ENCODE measurements at regions not wholly inside any gene's neighbourhood (a gene's known extent, or its start where the extent isn't known, plus 50 kb on each side); places are given as distances from the start of the nearest gene placed in this dataset.

- no peak for DNase-seq
Observed at GRCh38 chr16:5444189-5444588, 346.6 kb upstream of the EEF2KMT start.

DNA sequence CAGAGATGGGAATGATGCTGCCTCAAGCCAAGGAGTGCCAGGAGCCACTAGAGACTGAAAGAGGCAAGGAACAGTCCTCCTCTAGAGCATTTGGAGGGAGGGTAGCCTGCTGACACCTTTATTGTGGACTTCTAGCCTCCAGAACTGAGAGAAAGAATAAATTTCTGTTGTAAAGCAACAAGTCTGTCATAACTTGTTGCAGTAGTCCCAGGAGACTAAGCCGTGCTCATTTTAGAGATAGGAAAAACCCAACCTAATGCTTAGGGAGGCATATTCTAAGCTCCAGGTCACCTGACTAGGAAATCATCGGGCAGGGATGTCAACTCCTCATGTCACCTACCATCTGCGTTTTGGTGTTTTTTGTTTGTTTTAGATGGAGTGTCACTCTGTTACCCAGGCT lies 345.4 kb upstream of the EEF2KMT start:
- no peak for DNase-seq

DNA sequence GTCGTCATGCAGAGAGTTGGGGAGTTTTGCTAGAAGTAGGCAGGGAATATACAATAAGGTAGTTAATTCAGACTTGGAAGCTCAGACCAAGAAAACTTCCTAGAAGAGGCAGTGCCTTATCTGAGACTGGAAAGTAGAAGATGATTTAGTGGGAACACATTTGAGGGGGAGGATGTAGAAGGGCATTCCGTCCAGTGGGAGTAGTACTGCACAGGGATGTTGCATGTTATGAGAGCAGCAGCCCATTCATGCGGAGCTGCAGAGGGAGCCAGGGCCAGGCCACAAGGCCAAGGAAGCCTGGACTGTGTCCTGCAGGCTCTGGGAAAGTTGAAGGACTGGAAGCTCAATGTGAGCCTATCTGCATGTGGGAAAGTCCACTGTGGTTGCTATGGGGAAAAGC lies 344.5 kb upstream of the EEF2KMT start:
- no peak for DNase-seq

GRCh38 chr16:5438591-5438990 lies 341.0 kb upstream of the EEF2KMT start:
- no peak for DNase-seq

DNA sequence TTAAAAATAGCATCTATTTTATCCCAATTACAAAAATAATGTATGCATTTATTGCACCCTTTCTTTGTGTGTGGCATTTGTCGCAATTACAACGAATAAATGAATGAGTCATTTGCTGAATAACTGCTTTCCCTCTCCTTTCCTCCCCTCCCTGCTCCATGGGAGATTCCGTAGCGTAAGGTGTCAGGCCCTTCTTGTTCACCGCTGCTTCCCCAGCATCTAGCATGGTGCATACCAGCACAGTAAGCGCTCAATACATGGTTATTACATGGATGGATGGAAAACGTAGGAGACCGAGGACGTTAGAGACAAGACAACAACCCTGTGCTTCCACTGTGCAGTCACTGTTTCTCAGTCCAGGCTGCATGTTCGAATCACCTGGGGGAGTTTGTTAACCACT lies 336.0 kb upstream of the EEF2KMT start:
- no peak for DNase-seq

DNA sequence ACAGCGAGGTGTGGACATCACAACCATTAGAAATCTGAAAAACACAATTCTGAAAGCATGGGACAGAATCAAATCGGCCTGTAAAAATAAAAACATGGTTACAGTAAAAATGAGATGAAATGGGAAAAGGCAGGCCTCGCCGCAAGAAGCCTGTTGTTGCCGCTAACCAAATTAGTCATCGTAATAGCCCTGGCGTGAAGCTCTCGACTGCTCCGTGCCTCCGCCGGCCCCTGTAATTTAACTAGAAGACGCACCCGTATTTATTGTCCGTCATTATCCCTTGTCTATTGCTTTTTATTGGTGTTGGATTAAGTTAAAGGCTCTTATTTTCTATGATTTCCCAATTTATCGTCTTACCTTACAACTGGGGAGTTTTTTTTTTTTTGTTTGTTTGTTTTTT lies 334.6 kb upstream of the EEF2KMT start:
- DNase-seq: no peak

GRCh38 chr16:5430598-5430997 lies 333.0 kb upstream of the EEF2KMT start:
- no peak for DNase-seq

DNA sequence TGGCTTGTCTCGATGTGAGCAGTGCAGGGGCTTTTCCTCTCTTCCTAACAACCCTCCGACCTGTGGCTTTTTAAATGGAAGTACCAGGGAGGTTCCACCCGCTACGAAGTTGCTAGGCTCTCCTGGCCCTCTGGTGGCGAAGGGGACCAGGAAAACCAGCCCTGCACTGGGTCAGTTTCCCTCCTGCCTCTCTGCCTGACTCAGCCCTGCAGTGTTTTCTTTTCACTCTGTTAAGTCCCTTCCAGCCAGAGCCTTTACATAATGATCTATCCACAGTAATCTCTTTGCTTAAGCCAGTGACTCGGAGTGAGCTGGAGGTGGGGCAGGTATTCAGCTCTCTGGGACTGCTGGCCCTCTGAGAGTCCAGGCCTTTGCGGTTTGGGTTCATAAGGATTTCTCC lies 331.3 kb upstream of the EEF2KMT start:
- DNase-seq: no peak

DNA sequence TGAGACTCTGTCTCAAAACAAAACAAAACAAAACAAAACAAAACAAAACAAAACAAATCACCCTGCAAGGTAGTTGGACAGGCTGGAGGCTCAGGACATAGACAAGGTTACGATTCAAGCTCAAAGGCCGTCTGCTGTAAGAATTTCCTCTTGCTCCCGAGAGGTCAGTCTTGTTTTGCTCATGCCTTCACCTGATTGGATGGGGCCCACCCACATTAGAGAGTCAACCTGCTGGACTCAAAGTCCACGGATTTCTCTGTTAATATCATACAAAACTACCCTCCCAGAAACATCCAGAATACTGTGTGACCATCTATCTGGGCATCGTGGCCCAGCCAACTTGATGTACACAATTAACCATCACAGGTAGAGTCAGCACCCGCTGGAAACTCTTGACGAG lies 330.0 kb upstream of the EEF2KMT start:
- DNase-seq: no peak

DNA sequence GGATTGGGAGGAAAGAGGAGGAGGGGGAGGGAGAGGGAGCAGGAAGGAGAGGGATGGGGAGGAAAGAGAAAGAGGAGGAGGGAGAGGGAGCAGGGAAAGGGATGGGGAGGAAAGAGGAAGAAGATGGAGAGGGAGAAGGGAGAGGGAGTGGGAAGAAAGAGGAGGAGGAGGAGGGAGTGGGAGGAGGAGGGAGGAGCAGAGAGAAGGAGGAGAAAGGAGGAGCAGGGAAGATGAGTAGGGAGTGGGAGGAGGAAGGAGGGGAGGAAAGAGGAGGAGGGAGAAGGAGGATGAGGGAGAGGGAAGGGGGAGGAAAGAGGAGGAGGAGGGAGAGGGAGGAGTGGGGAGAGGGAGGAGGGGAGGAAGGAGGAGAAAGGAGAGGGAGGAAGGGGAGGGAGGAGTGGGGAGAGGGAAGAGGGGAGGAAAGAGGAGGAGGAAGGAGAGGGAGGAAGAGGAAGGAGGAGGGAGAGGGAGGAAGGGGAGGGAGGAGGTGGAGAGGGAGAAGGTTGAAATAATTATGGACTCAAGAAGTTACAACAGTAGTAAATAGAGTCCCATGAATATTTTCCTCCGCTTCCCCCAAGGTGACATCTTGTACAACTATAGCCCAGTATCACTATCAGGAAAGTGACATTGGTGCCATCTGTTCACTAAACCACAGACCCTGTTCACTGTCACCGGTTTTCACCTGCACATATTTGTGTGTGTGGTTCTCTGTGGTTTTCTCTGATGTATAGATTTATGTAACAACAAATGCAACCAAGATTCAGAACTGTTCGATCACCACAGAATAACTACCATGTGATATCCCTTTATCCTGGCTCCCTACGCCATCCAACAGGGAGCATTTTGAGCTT lies 325.3 kb upstream of the EEF2KMT start:
- DNase-seq: no peak

GRCh38 chr16:5422047-5422446 lies 324.5 kb upstream of the EEF2KMT start:
- DNase-seq: no peak

DNA sequence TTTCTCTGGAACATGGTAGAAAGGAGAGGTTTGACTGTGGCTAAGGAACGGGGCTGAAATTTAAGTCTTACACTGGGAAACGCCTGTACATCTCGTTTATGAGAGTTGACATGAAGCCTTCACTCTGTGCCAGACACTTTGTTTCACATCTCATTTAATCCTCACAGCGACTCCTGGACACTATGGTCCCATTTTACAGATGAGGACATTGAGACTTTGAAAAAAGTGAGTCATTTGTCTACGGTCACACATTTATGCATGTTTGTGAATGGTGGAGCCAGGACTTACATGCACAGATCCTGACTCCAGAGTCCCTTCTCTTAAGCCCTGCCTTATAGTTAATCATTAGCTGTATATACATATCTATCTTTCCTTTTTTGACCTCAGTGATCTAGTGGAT lies 318.4 kb upstream of the EEF2KMT start:
- no peak for DNase-seq

DNA sequence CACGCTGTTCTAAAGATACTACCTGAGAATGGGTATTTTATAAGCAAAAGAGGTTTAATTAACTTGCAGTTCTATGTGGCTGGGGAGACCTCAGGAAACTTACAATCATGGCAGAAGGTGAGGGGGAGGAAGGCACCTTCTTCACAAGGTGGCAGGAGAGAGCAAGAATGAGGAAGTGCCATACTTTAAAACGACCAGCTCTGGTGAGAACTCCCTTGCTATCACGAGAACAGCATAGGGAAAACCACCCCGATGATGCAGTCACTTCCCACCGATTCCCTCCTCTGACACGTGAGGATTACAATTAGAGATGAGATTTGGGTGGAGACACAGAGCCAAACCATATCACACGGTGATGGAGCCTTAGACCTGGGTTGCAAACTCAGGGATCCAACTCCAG lies 317.5 kb upstream of the EEF2KMT start:
- no peak for DNase-seq

- DNase-seq: no peak
Observed at GRCh38 chr16:5412731-5413130, 315.1 kb upstream of the EEF2KMT start.

DNA sequence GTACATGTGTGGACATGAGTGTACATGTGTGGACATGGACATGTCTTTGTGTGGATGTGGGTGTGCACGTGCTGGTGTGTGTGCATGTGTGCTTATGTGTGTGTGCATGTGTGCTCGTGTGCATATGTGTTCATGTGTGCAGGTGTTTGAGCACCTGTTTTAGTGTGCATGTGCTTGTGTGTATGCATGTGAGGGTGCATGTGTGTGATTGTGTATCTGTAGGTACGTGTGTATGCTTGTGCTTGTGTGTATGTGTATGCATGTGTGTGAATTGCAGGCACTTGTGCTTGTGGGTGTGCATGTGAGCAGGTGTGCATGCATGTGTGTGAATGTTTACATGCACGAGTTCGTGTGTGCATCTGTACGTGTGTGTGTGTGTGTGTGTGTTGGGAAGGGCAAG lies 300.6 kb upstream of the EEF2KMT start:
- DNase-seq: no peak

DNA sequence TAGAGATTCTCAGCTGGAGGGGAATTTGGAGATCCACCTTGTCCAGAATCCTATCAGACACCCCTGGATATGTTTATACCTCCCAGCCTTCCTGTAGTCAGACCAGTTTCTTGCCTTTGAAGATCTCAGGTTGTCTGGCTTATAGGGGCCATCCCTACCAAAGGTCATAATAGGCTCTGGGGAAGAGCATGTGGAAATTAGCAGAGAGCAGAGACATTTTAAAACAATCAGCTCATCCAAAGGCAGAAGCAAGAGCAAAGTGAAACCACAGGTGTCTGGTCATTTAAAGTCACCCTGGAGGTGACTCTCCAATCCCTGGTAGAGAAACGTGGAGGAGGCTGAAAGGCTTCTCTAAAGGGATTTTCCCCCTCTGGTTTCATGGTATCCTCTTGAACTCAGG lies 299.3 kb upstream of the EEF2KMT start:
- no peak for DNase-seq

DNA sequence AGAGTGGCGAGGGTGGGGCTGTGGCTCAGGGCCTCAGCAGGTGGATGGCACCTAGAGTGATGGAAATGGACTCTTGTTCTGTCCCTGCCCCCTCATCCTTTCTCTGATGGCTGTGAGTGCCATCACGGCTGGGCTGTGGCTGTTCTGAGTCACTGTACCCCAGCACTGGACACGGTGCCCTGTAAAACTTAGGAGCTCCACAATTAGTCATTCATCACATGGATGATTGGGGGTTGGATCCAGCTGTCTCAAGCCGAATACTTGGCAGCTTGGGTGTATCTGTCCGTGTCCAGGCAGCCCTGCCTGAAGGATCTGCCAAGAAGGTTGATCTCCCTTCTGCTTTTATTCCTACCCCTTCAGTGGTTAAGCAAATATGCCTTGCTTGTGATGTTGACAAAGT lies 295.5 kb upstream of the EEF2KMT start:
- DNase-seq: no peak

DNA sequence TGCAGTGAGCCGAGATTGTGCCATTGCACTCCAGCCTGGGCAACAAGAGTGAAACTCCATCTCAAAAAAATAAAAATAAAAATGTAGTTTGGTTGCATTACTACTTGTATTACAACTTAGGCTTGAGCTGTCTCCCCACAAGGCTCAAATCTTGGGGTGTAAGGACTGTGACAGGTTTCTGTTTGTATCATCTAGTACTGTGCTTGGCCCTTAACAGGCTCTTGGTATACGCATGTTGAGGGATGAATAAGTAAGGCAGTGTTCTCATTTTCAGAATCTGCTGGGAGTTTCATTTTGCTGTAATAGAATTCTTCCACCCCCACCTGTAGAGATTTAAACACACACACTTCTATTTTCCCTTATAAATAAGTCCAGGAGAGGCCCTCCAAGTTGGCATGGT lies 289.4 kb upstream of the EEF2KMT start:
- no peak for DNase-seq

GRCh38 chr16:5385811-5386210 lies 288.2 kb upstream of the EEF2KMT start:
- DNase-seq: no peak

GRCh38 chr16:5385115-5385514 lies 287.5 kb upstream of the EEF2KMT start:
- DNase-seq: no peak

GRCh38 chr16:5383737-5384136 lies 286.1 kb upstream of the EEF2KMT start:
- no peak for DNase-seq

GRCh38 chr16:5382484-5382883 lies 284.9 kb upstream of the EEF2KMT start:
- no peak for DNase-seq

GRCh38 chr16:5381481-5381880 lies 283.9 kb upstream of the EEF2KMT start:
- no peak for DNase-seq

DNA sequence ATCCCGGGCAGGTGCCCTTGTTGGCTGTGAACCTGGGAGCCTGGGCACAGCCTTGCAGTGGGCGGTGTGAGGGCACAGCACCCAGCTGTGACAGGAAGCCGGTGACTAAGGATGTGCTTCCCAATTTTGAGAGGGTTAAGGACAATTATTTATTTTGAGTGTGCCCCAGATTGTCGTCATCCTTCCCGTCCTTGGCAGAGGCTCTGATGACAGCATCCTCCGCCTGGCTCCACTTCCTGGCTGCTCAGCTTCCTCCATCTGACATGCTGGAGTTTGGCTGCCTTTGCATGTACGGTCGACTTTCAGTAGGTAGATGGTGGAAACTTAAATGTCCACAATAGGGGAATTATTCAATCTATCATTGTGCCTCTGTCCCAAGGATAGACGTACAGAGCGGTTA lies 282.4 kb upstream of the EEF2KMT start:
- DNase-seq: no peak

DNA sequence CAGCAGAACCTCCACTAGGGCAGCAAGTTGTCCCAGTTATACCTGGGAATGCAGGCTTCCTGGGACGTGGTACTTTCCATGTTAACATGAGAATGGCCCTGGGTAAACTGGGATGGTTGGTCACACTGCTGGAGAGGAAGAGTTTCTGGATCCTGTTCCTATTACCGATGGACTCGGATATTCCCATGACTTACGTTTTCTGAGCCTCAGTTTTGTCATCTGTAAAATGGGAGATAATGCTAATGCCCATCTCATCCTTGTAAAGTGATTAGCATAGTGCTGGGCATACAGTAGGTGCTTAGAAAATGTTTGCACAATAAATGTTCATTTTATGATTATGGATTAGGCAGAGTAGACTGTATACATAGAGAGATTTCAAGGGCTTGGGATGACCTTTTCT lies 280.9 kb upstream of the EEF2KMT start:
- no peak for DNase-seq
